CD14-positive monocyte (primary cell): ENCODE measurements at regions not wholly inside any gene's neighbourhood (a gene's known extent, or its start where the extent isn't known, plus 50 kb on each side); places are given as distances from the start of the nearest gene placed in this dataset.

Experiments used
- DNase-seq, 3 donors: peaks; one replicate each; pipeline ENCODE4 v3.0.0-alpha.2; 2011 to 2022
- H2AFZ ChIP-seq: 2 replicates; pipeline ENCODE4 v1.6.0; 2012; ENCODE audit warnings: mild to moderate bottlenecking, low read depth, low read length, inconsistent platforms; ENCODE audit not compliant: insufficient read depth, poor library complexity, severe bottlenecking
- H3K27ac ChIP-seq, 2 donors: 1 replicate in 1 of 2; 2 replicates in 1 of 2; pipeline ENCODE4 v1.5.1; 2012 to 2013; ENCODE audit warnings: low read length in 2 of 2, control low read depth in 1 of 2, inconsistent platforms in 1 of 2, low read depth in 1 of 2, mild to moderate bottlenecking in 1 of 2
- H3K27me3 ChIP-seq, 2 donors: one replicate each; pipeline versions ENCODE4 v1.6.0 to v1.6.1; 2011 to 2013; ENCODE audit warnings: low read length in 2 of 2; ENCODE audit not compliant: control insufficient read depth in 2 of 2, insufficient read depth in 2 of 2
- H3K36me3 ChIP-seq, 2 donors: replicated peaks in 1 of 2; 1 replicate in 1 of 2; 2 replicates in 1 of 2; pipeline versions ENCODE4 v1.5.1 to v1.6.1; 2012 to 2013; ENCODE audit warnings: low read length in 2 of 2, control low read depth in 1 of 2, inconsistent platforms in 1 of 2, mild to moderate bottlenecking in 1 of 2; ENCODE audit not compliant: insufficient read depth in 2 of 2, control insufficient read depth in 1 of 2
- H3K4me1 ChIP-seq, 2 donors: 1 replicate in 1 of 2; 2 replicates in 1 of 2; pipeline versions ENCODE4 v1.5.1 to v1.6.1; 2012 to 2013; ENCODE audit warnings: low read length in 2 of 2, control low read depth in 1 of 2, inconsistent platforms in 1 of 2, mild to moderate bottlenecking in 1 of 2, moderate library complexity in 1 of 2; ENCODE audit not compliant: insufficient read depth in 2 of 2, control insufficient read depth in 1 of 2
- H3K4me2 ChIP-seq: replicated peaks from 2 replicates; pipeline ENCODE3; 2012; ENCODE audit warnings: low read length, moderate library complexity, mild to moderate bottlenecking; ENCODE audit not compliant: poor library complexity, severe bottlenecking; ENCODE audit errors: extremely low read depth
- H3K4me3 ChIP-seq, 3 experiments: fragments of 200-600 bp in 1 of 3; sonication (generic) in 1 of 3; replicated peaks in 1 of 3; 1 replicate in 2 of 3; 2 replicates in 1 of 3; pipeline ENCODE4 v1.5.1; 2011 to 2013; ENCODE audit warnings: low read length in 3 of 3, mild to moderate bottlenecking in 3 of 3, control low read depth in 2 of 3, low read depth in 2 of 3, inconsistent platforms in 1 of 3, moderate library complexity in 1 of 3
- H3K79me2 ChIP-seq: 2 replicates; pipeline ENCODE4 v1.6.0; 2012; ENCODE audit warnings: mild to moderate bottlenecking, control low read depth, inconsistent platforms, low read length, moderate library complexity; ENCODE audit not compliant: insufficient read depth
- H3K9ac ChIP-seq: 2 replicates; pipeline ENCODE4 v1.6.0; 2017; ENCODE audit warnings: low read length, mild to moderate bottlenecking; ENCODE audit not compliant: insufficient read depth, poor library complexity, severe bottlenecking
- H3K9me3 ChIP-seq, 2 donors: replicated peaks in 1 of 2; 1 replicate in 1 of 2; 2 replicates in 1 of 2; pipeline versions ENCODE4 v1.5.1 to v1.6.1; 2012 to 2013; ENCODE audit warnings: low read length in 2 of 2, control low read depth in 1 of 2; ENCODE audit not compliant: control insufficient read depth in 1 of 2, insufficient read depth in 1 of 2
- H4K20me1 ChIP-seq: 2 replicates; pipeline ENCODE4 v1.6.0; 2012; ENCODE audit warnings: mild to moderate bottlenecking, low read length, control low read depth, moderate library complexity; ENCODE audit not compliant: insufficient read depth
- H3K27ac Mint-ChIP-seq, 7 donors: one replicate each; pipeline ENCODE4 v1.8.0; 2020; ENCODE audit warnings: mild to moderate bottlenecking in 7 of 7, mixed read lengths in 7 of 7, moderate library complexity in 6 of 7, inconsistent platforms in 2 of 7
- H3K27me3 Mint-ChIP-seq, 3 donors: one replicate each; pipeline ENCODE4 v1.8.0; 2021 to 2022; ENCODE audit warnings: low read depth in 3 of 3, mild to moderate bottlenecking in 3 of 3, mixed read lengths in 3 of 3, moderate library complexity in 3 of 3, inconsistent platforms in 1 of 3
- H3K36me3 Mint-ChIP-seq, 2 donors: one replicate each; pipeline ENCODE4 v1.8.0; 2020; ENCODE audit warnings: mixed read lengths in 2 of 2, inconsistent platforms in 1 of 2, mild to moderate bottlenecking in 1 of 2
- H3K4me1 Mint-ChIP-seq: one replicate; pipeline ENCODE4 v1.8.0; 2020; ENCODE audit warnings: mild to moderate bottlenecking, mixed read lengths
- H3K4me3 Mint-ChIP-seq, 2 donors: one replicate each; pipeline ENCODE4 v1.8.0; 2020; ENCODE audit warnings: mild to moderate bottlenecking in 2 of 2, mixed read lengths in 2 of 2, moderate library complexity in 1 of 2
- H3K9me3 Mint-ChIP-seq, 7 donors: one replicate each; pipeline ENCODE4 v1.8.0; 2020 to 2022; ENCODE audit warnings: mixed read lengths in 7 of 7, mild to moderate bottlenecking in 6 of 7, moderate library complexity in 6 of 7, inconsistent platforms in 2 of 7
- CTCF ChIP-seq: fragments of 200-600 bp; IDR thresholded peaks from one replicate; pipeline ENCODE4 v1.8.0; 2022; ENCODE audit warnings: antibody characterized with exemption, mild to moderate bottlenecking
- WGBS: methylation state at CpG from one replicate; pipeline ENCODE4 v1.1.5; 2013; ENCODE audit warnings: missing lambda C conversion rate; ENCODE audit not compliant: insufficient coverage; 5-methylcytosine and 5-hydroxymethylcytosine counted together
- intact Hi-C, 2 donors: fragments of 100-400 bp; cut with micrococcal nuclease; formaldehyde crosslinking; loops; one replicate each; pipeline versions ENCODE4 v1.15.0 to v1.15.1; 2023

DNA sequence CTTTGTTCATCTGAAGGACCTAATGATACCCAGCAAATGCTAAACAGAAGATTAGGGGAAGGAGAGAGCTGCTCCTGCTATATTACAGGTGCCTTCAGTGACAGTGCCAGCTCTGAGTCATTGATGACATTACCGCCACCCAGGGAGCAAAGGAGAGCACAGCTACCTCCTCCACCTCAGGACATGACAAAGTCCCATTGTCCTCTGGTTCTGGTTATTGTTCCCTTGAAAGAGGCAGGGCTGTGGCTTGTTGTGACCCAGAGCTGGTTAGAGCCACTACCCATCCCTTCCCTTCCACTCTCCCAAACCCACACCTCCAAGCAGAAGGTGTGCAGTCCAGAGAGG is 363.5 kb upstream of the DUSP10 start:
- Histone ChIP-seq H3K27ac (no peak overlapping the region), H3K4me1 (no peaks in the 10 kb centered on the region), H3K27me3 (no peaks in the 10 kb centered on the region), H3K9ac (no peak overlapping the region), H3K79me2 (no peaks in the 10 kb centered on the region), H3K4me3 (no peak overlapping the region), H3K36me3 (no peaks in the 10 kb centered on the region), H2AFZ (no peak overlapping the region), H4K20me1 (no peaks in the 10 kb centered on the region), H3K4me2 (no peak overlapping the region), H3K9me3 (no peaks in the 10 kb centered on the region)
- Mint-ChIP-seq H3K4me3 (no peak overlapping the region), H3K27ac (no peak overlapping the region), H3K4me1 (no peaks in the 10 kb centered on the region), H3K36me3 (no peaks in the 10 kb centered on the region), H3K9me3 (no peaks in the 10 kb centered on the region), H3K27me3 (peaks cover 0 to 6% (median 0%) of the 10 kb centered on the region in 3 donors)
- no peak for DNase-seq
- no CpG with 5 or more reads among the region's 1 CpG for WGBS
- TF ChIP-seq CTCF = no peak
- intact Hi-C loops = loop anchor here in 1 of 2 donors (10.0 kb wide), 1 partner anchor 339 kb away; no protein-coding TSS in a partner anchor

DNA sequence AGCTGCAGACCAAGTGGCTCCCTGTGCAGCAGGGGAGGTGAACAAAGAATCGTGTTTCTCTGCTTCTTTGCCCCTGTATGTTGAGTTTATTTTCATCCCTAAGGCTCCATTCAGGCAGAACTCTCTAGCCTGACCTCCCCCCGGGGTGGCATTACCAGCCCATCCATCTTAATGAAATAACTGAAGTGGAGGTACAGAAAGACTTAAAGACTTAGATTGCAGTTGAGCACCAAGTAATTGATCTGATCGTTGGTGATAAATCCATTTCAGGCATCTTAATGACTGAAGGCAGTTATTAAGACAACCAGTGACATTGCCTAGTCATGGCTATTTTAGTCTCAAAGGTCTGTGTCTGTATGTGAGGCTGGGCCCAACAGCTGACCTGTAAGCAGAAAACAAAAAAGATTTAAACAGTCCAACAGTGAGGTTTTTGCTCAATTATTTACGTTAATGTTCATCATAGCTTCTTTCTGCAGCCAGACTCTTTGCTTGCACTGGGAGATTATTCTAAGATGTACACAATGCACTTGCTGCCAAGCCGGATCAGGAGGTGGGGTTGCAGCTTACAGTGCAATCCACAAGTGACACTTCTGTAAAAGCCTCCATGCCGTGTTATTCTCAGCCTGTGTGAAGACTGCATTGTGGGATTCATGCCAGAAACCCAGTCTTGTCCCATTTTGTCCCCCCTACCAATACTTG is 363.0 kb upstream of the DUSP10 start:
- Histone ChIP-seq H3K27me3 (no peaks in the 10 kb centered on the region), H3K9ac (no peak overlapping the region), H3K4me1 (no peaks in the 10 kb centered on the region), H2AFZ (no peak overlapping the region), H3K4me3 (no peak overlapping the region), H4K20me1 (no peaks in the 10 kb centered on the region), H3K27ac (no peak overlapping the region), H3K4me2 (no peak overlapping the region), H3K79me2 (no peaks in the 10 kb centered on the region), H3K36me3 (no peaks in the 10 kb centered on the region), H3K9me3 (no peaks in the 10 kb centered on the region)
- 96% methylated on average over 4 of the region's 6 CpGs for WGBS
- H3K4me1 Mint-ChIP-seq = no peaks in the 10 kb centered on the region
- H3K27me3 Mint-ChIP-seq = peaks cover 0 to 6% (median 0%) of the 10 kb centered on the region in 3 donors
- H3K4me3 Mint-ChIP-seq = no peak overlapping the region
- H3K27ac Mint-ChIP-seq = no peak overlapping the region
- intact Hi-C loops = loop anchor here in 1 of 2 donors (10.0 kb wide), 1 partner anchor 340 kb away; no protein-coding TSS in a partner anchor
- TF ChIP-seq CTCF = no peak
- DNase-seq = no peak
- H3K9me3 Mint-ChIP-seq = no peaks in the 10 kb centered on the region
- no peaks in the 10 kb centered on the region for H3K36me3 Mint-ChIP-seq
